Activated CD4-positive, alpha-beta T cell treated with anti-CD3 and anti-CD28 coated beads for 48 hours (primary cell): ENCODE measurements at regions not wholly inside any gene's neighbourhood (a gene's known extent, or its start where the extent isn't known, plus 50 kb on each side); places are given as distances from the start of the nearest gene placed in this dataset.
"Not testable (repeated sequence)": the region's sequence is repeated elsewhere in the genome, so short reads cannot be mapped to it uniquely, and the experiment has no call there.

Experiments used
- DNase-seq: peaks from one replicate; pipeline ENCODE4 v3.0.0-alpha.2; 2020

GRCh38 chr3:197459571-197459970 lies 96.2 kb downstream of the BDH1 start:
- DNase-seq: peak; percentile 40

- DNase-seq: no peak
Observed at GRCh38 chr3:197458906-197459470, 96.8 kb downstream of the BDH1 start.

GRCh38 chr3:197458179-197458707 lies 97.5 kb downstream of the BDH1 start:
- peak; percentile 65 for DNase-seq

GRCh38 chr3:197456261-197457091 lies 99.3 kb downstream of the BDH1 start:
- peak; percentile 72 for DNase-seq

GRCh38 chr3:197454841-197455240 lies 100.9 kb downstream of the BDH1 start:
- DNase-seq: not testable (repeated sequence)

GRCh38 chr3:197454014-197454413 lies 101.8 kb downstream of the BDH1 start:
- no peak for DNase-seq

GRCh38 chr3:197450810-197451209 lies 105.0 kb downstream of the BDH1 start:
- DNase-seq: no peak

GRCh38 chr3:197450308-197450707 lies 105.5 kb downstream of the BDH1 start:
- no peak for DNase-seq

GRCh38 chr3:197449181-197449580 lies 106.6 kb downstream of the BDH1 start:
- not testable (repeated sequence) for DNase-seq

GRCh38 chr3:197447781-197448180 lies 108.0 kb downstream of the BDH1 start:
- DNase-seq: not testable (repeated sequence)

- DNase-seq: no peak
Observed at GRCh38 chr3:197447057-197447456, 108.7 kb downstream of the BDH1 start.

GRCh38 chr3:197446700-197447056 lies 109.1 kb downstream of the BDH1 start:
- no peak for DNase-seq

- no peak for DNase-seq
Observed at GRCh38 chr3:197445896-197446699, 109.7 kb downstream of the BDH1 start.

- DNase-seq: no peak
Observed at GRCh38 chr3:197444793-197445379, 110.9 kb downstream of the BDH1 start.

GRCh38 chr3:197443506-197443905 lies 112.3 kb downstream of the BDH1 start:
- no peak for DNase-seq

GRCh38 chr3:197440717-197441303 lies 115.0 kb downstream of the BDH1 start:
- DNase-seq: no peak

GRCh38 chr3:197438906-197439305 lies 116.9 kb downstream of the BDH1 start:
- DNase-seq: no peak

GRCh38 chr3:197435426-197435825 lies 120.3 kb downstream of the BDH1 start:
- no peak for DNase-seq

GRCh38 chr3:197434830-197435229 lies 120.9 kb downstream of the BDH1 start:
- DNase-seq: no peak

GRCh38 chr3:197432384-197433127 lies 123.2 kb downstream of the BDH1 start:
- no peak for DNase-seq

- no peak for DNase-seq
Observed at GRCh38 chr3:197431346-197431910, 124.3 kb downstream of the BDH1 start.

GRCh38 chr3:197430934-197431333 lies 124.8 kb downstream of the BDH1 start:
- no peak for DNase-seq
